ENCODE measurements at regions not wholly inside any gene's neighbourhood (a gene's known extent, or its start where the extent isn't known, plus 50 kb on each side); places are given as distances from the start of the nearest gene placed in this dataset.
"Not testable (repeated sequence)": the region's sequence is repeated elsewhere in the genome, so short reads cannot be mapped to it uniquely, and the experiment has no call there.

GRCh38 chrX:66110112-66110511, 53.9 kb upstream of the HEPH start:
- H3K4me3 ChIP-seq (replicated peaks; ENCODE audit: insufficient read depth, low read length) = no peak overlapping the region
- no peak overlapping the region for H3K27ac ChIP-seq (replicated peaks)
- H3K27me3 ChIP-seq (ENCODE audit: insufficient read depth, poor library complexity, severe bottlenecking) = no peaks in the 10 kb centered on the region
- TF ChIP-seq POLR2AphosphoS5 (IDR thresholded peaks at IDR 0.05; ENCODE audit: low read depth) (no peak), CTCF (IDR thresholded peaks at IDR 0.05; ENCODE audit: insufficient read depth, low read length) (peak; percentile 12)
- peak; percentile 13 to 48 for DNase-seq (ENCODE audit: low read depth in 1 of 2, low spot score in 1 of 2)

- DNase-seq (ENCODE audit: low read depth in 1 of 2, low spot score in 1 of 2); H3K4me3 ChIP-seq (replicated peaks; ENCODE audit: insufficient read depth, low read length); H3K27ac ChIP-seq (replicated peaks); H3K27me3 ChIP-seq (ENCODE audit: insufficient read depth, poor library complexity, severe bottlenecking): not testable (repeated sequence)
These were observed 56.2 kb upstream of the HEPH start for GRCh38 chrX:66107860-66108259.

- not testable (repeated sequence) for DNase-seq (ENCODE audit: low read depth in 1 of 2, low spot score in 1 of 2); H3K4me3 ChIP-seq (replicated peaks; ENCODE audit: insufficient read depth, low read length); H3K27me3 ChIP-seq (ENCODE audit: insufficient read depth, poor library complexity, severe bottlenecking); H3K27ac ChIP-seq (replicated peaks)
These were observed 61.6 kb upstream of the HEPH start for GRCh38 chrX:66102398-66102797.

GRCh38 chrX:66098162-66098561, 58.3 kb upstream of the VSIG4 start:
- H3K4me3 ChIP-seq (replicated peaks; ENCODE audit: insufficient read depth, low read length) = no peak overlapping the region
- DNase-seq (ENCODE audit: low read depth in 1 of 2, low spot score in 1 of 2) = no peak
- no peak overlapping the region for H3K27ac ChIP-seq (replicated peaks)
- TF ChIP-seq POLR2AphosphoS5 (IDR thresholded peaks at IDR 0.05; ENCODE audit: low read depth) (no peak), GABPA (IDR thresholded peaks at IDR 0.05; ENCODE audit: low read depth) (no peak)
- no peaks in the 10 kb centered on the region for H3K27me3 ChIP-seq (ENCODE audit: insufficient read depth, poor library complexity, severe bottlenecking)

- not testable (repeated sequence) for H3K27me3 ChIP-seq (ENCODE audit: insufficient read depth, poor library complexity, severe bottlenecking); DNase-seq (ENCODE audit: low read depth in 1 of 2, low spot score in 1 of 2); H3K4me3 ChIP-seq (replicated peaks; ENCODE audit: insufficient read depth, low read length); H3K27ac ChIP-seq (replicated peaks)
These were observed 57.1 kb upstream of the VSIG4 start for GRCh38 chrX:66096987-66097386.

- not testable (repeated sequence) for H3K4me3 ChIP-seq (replicated peaks; ENCODE audit: insufficient read depth, low read length); H3K27me3 ChIP-seq (ENCODE audit: insufficient read depth, poor library complexity, severe bottlenecking); H3K27ac ChIP-seq (replicated peaks); DNase-seq (ENCODE audit: low read depth in 1 of 2, low spot score in 1 of 2)
These were observed 50.1 kb upstream of the VSIG4 start for GRCh38 chrX:66090004-66090403.

All from HL-60 (cell line).